Osteocyte (in vitro differentiated cells): ENCODE measurements at regions not wholly inside any gene's neighbourhood (a gene's known extent, or its start where the extent isn't known, plus 50 kb on each side); places are given as distances from the start of the nearest gene placed in this dataset.
A peak's percentile ranks its signal among the peaks of the same experiment; 100 is the strongest.

ENCODE experiments used
- DNase-seq: peaks from one replicate; pipeline ENCODE4 v3.0.0; 2021; ENCODE audit warnings: mixed read lengths; ENCODE audit not compliant: unreplicated experiment; ENCODE audit errors: extremely low spot score
- H3K27ac Mint-ChIP-seq: one replicate; pipeline ENCODE4 v1.8.0; 2021; ENCODE audit warnings: mild to moderate bottlenecking, mixed read lengths; ENCODE audit not compliant: unreplicated experiment
- H3K27me3 Mint-ChIP-seq: one replicate; pipeline ENCODE4 v1.8.0; 2021; ENCODE audit warnings: mixed read lengths; ENCODE audit not compliant: unreplicated experiment
- H3K36me3 Mint-ChIP-seq: one replicate; pipeline ENCODE4 v1.8.0; 2021; ENCODE audit warnings: mixed read lengths; ENCODE audit not compliant: unreplicated experiment
- H3K4me1 Mint-ChIP-seq: one replicate; pipeline ENCODE4 v1.8.0; 2021; ENCODE audit warnings: mixed read lengths; ENCODE audit not compliant: unreplicated experiment
- H3K4me3 Mint-ChIP-seq: one replicate; pipeline ENCODE4 v1.8.0; 2021; ENCODE audit warnings: mild to moderate bottlenecking, moderate library complexity, mixed read lengths; ENCODE audit not compliant: unreplicated experiment
- H3K9me3 Mint-ChIP-seq: one replicate; pipeline ENCODE4 v1.8.0; 2021; ENCODE audit warnings: mixed read lengths; ENCODE audit not compliant: unreplicated experiment
- CTCF ChIP-seq: fragments of 200-600 bp; sonication (generic); IDR thresholded peaks from 2 replicates; pipeline ENCODE4 v1.5.0; 2021; ENCODE audit warnings: antibody characterized with exemption, mild to moderate bottlenecking, moderate library complexity

GRCh38 chr1:20417581-20417980 lies 68.4 kb downstream of the CAMK2N1 start:
- no peak for TF ChIP-seq CTCF
- DNase-seq, result no peak
- Mint-ChIP-seq H3K4me1 (no peaks in the 10 kb centered on the region), H3K27me3 (peaks cover 28% of the 10 kb centered on the region), H3K9me3 (peaks cover 4% of the 10 kb centered on the region), H3K27ac (no peak overlapping the region), H3K4me3 (no peak overlapping the region), H3K36me3 (no peaks in the 10 kb centered on the region)

GRCh38 chr1:20416706-20417105 lies 69.3 kb downstream of the CAMK2N1 start:
- Mint-ChIP-seq H3K4me3 (no peak overlapping the region), H3K36me3 (no peaks in the 10 kb centered on the region), H3K27ac (no peak overlapping the region), H3K9me3 (no peaks in the 10 kb centered on the region), H3K27me3 (peaks cover 25% of the 10 kb centered on the region), H3K4me1 (peaks cover 3% of the 10 kb centered on the region)
- DNase-seq, result no peak
- no peak for TF ChIP-seq CTCF

GRCh38 chr1:20413776-20414140 lies 72.3 kb downstream of the CAMK2N1 start:
- TF ChIP-seq CTCF, result no peak
- H3K4me3 Mint-ChIP-seq, result no peak overlapping the region
- H3K27me3 Mint-ChIP-seq, result peaks cover 1% of the 10 kb centered on the region
- no peaks in the 10 kb centered on the region for H3K36me3 Mint-ChIP-seq
- H3K27ac Mint-ChIP-seq, result no peak overlapping the region
- DNase-seq, result no peak
- H3K9me3 Mint-ChIP-seq, result no peaks in the 10 kb centered on the region
- H3K4me1 Mint-ChIP-seq, result peaks cover 14% of the 10 kb centered on the region

- no peak for DNase-seq
- TF ChIP-seq CTCF, result no peak
- Mint-ChIP-seq H3K4me1 (peaks cover 14% of the 10 kb centered on the region), H3K27me3 (no peaks in the 10 kb centered on the region), H3K9me3 (no peaks in the 10 kb centered on the region), H3K4me3 (no peak overlapping the region), H3K36me3 (no peaks in the 10 kb centered on the region), H3K27ac (no peak overlapping the region)
Observed at GRCh38 chr1:20413136-20413775, 72.8 kb downstream of the CAMK2N1 start.

GRCh38 chr1:20411196-20411980 lies 74.6 kb downstream of the CAMK2N1 start:
- peaks cover 18% of the 10 kb centered on the region for H3K4me1 Mint-ChIP-seq
- H3K9me3 Mint-ChIP-seq, result no peaks in the 10 kb centered on the region
- no peak overlapping the region for H3K4me3 Mint-ChIP-seq
- no peaks in the 10 kb centered on the region for H3K27me3 Mint-ChIP-seq
- H3K27ac Mint-ChIP-seq, result peak overlapping the region; percentile 4
- no peak for DNase-seq
- H3K36me3 Mint-ChIP-seq, result no peaks in the 10 kb centered on the region
- no peak for TF ChIP-seq CTCF
